Endodermal cell (in vitro differentiated cells): ENCODE measurements at regions not wholly inside any gene's neighbourhood (a gene's known extent, or its start where the extent isn't known, plus 50 kb on each side); places are given as distances from the start of the nearest gene placed in this dataset.
"Not testable (repeated sequence)": the region's sequence is repeated elsewhere in the genome, so short reads cannot be mapped to it uniquely, and the experiment has no call there.

ENCODE experiments used
- DNase-seq: peaks from one replicate; pipeline ENCODE4 v3.0.0-alpha.2; 2017
- H3K27ac ChIP-seq: 2 replicates; pipeline ENCODE4 v1.5.1; 2013; ENCODE audit warnings: mild to moderate bottlenecking, low read depth, low read length, moderate library complexity
- H3K27me3 ChIP-seq: 2 replicates; pipeline ENCODE4 v1.6.1; 2013; ENCODE audit warnings: mild to moderate bottlenecking, low read length, moderate library complexity; ENCODE audit not compliant: insufficient read depth, control insufficient read depth, poor library complexity, severe bottlenecking
- H3K36me3 ChIP-seq: 2 replicates; pipeline ENCODE4 v1.7.0; 2013; ENCODE audit warnings: mild to moderate bottlenecking, low read length, moderate library complexity; ENCODE audit not compliant: control insufficient read depth, insufficient read depth
- H3K4me1 ChIP-seq: one replicate; pipeline ENCODE4 v1.7.0; 2013; ENCODE audit warnings: low read length; ENCODE audit not compliant: control insufficient read depth, insufficient read depth
- H3K4me3 ChIP-seq: 2 replicates; pipeline ENCODE4 v1.5.1; 2013; ENCODE audit warnings: mild to moderate bottlenecking, low read length, moderate library complexity
- H3K9ac ChIP-seq: 2 replicates; pipeline ENCODE4 v1.6.1; 2013; ENCODE audit warnings: mild to moderate bottlenecking, low read length, moderate library complexity; ENCODE audit not compliant: poor library complexity, severe bottlenecking; ENCODE audit errors: extremely low read depth
- H3K9me3 ChIP-seq: 2 replicates; pipeline ENCODE4 v1.6.1; 2013; ENCODE audit warnings: mild to moderate bottlenecking, low read length, moderate library complexity; ENCODE audit not compliant: control insufficient read depth
- H3K27ac Mint-ChIP-seq: 2 replicates; pipeline ENCODE4 v1.8.0; 2020; ENCODE audit warnings: mixed read lengths
- H3K27me3 Mint-ChIP-seq: 2 replicates; pipeline ENCODE4 v1.8.0; 2021; ENCODE audit warnings: mild to moderate bottlenecking, mixed read lengths; ENCODE audit not compliant: insufficient read depth
- H3K36me3 Mint-ChIP-seq: 2 replicates; pipeline ENCODE4 v1.8.0; 2020; ENCODE audit warnings: low read depth, mixed read lengths
- H3K4me1 Mint-ChIP-seq: 2 replicates; pipeline ENCODE4 v1.8.0; 2020; ENCODE audit warnings: mixed read lengths
- H3K4me3 Mint-ChIP-seq: 2 replicates; pipeline ENCODE4 v1.8.0; 2020; ENCODE audit warnings: mild to moderate bottlenecking, moderate library complexity, mixed read lengths
- H3K9me3 Mint-ChIP-seq: 2 replicates; pipeline ENCODE4 v1.8.0; 2020; ENCODE audit warnings: mild to moderate bottlenecking, mixed read lengths
- WGBS, 2 experiments: methylation state at CpG; one replicate each; pipeline versions ENCODE4 v1.1.5 to v1.1.7; 2013; ENCODE audit warnings: missing lambda C conversion rate in 2 of 2, mixed read lengths in 1 of 2; ENCODE audit not compliant: insufficient coverage in 1 of 2, insufficient read length in 1 of 2; 5-methylcytosine and 5-hydroxymethylcytosine counted together
- TF ChIP-seq, protein P1 (sequence below): fragments of 200-600 bp; sonication (generic); conservative IDR thresholded peaks from 2 replicates; pipeline ENCODE4 v1.5.0; 2021; ENCODE audit warnings: antibody characterized with exemption, mild to moderate bottlenecking

DNA sequence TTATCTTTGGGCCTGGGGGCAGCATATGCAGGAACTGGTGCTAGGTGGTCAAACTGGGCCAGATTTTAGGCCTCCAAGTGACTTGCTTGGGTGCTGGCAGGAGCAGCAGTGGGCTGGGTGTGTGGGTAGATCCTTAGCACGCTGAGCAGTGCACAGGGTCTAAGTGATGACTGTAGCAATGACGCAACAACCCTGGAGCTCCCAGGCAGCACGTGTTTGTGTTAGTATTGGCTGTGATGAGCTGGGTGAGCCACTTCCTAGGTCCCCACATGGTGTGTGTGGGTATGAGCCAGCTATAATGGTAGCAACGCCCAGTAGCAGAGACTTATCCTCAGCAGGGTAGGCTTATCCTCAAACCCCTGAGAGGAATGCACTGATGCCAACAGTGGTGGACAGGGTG is 570.6 kb upstream of the ROBO1 start:
- WGBS, 2 experiments = 92 to 93% methylated on average over 2 to 4 of the region's 4 CpGs
- Mint-ChIP-seq H3K27me3 (no peaks in the 10 kb centered on the region), H3K4me3 (no peak overlapping the region), H3K36me3 (no peaks in the 10 kb centered on the region), H3K27ac (no peak overlapping the region), H3K4me1 (no peaks in the 10 kb centered on the region), H3K9me3 (no peaks in the 10 kb centered on the region)
- Histone ChIP-seq H3K4me3 (no peak overlapping the region), H3K36me3 (no peaks in the 10 kb centered on the region), H3K9ac (no peak overlapping the region), H3K27me3 (no peaks in the 10 kb centered on the region), H3K9me3 (no peaks in the 10 kb centered on the region), H3K4me1 (no peaks in the 10 kb centered on the region), H3K27ac (no peak overlapping the region)
- TF ChIP-seq, protein P1, sequence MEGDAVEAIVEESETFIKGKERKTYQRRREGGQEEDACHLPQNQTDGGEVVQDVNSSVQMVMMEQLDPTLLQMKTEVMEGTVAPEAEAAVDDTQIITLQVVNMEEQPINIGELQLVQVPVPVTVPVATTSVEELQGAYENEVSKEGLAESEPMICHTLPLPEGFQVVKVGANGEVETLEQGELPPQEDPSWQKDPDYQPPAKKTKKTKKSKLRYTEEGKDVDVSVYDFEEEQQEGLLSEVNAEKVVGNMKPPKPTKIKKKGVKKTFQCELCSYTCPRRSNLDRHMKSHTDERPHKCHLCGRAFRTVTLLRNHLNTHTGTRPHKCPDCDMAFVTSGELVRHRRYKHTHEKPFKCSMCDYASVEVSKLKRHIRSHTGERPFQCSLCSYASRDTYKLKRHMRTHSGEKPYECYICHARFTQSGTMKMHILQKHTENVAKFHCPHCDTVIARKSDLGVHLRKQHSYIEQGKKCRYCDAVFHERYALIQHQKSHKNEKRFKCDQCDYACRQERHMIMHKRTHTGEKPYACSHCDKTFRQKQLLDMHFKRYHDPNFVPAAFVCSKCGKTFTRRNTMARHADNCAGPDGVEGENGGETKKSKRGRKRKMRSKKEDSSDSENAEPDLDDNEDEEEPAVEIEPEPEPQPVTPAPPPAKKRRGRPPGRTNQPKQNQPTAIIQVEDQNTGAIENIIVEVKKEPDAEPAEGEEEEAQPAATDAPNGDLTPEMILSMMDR = no peak
- DNase-seq = no peak

DNA sequence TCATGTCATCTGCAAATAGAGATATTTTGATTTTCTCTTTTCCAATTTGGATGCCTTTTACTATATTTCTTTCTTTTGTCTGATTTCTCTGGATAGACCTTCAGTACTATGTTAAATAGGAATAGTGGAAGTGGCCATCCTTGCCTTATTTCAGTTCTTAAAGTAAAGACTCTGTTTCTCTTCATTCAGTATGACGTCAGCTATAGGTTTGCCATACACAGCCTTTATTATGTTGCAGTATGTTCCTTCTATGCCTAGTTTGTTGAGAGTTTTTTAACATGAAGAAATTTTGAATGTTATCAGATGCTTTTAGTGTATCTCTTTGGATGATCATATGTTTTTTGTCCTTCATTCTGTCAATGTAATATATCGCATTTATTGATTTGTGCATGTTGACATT is 566.7 kb upstream of the ROBO1 start:
- 87 to 100% methylated on average over 1 to 2 of the region's 2 CpGs for WGBS, 2 experiments
- Histone ChIP-seq H3K9me3 (no peaks in the 10 kb centered on the region), H3K27me3 (no peaks in the 10 kb centered on the region), H3K4me1 (no peaks in the 10 kb centered on the region), H3K4me3 (no peak overlapping the region), H3K27ac (no peak overlapping the region), H3K9ac (no peak overlapping the region), H3K36me3 (no peaks in the 10 kb centered on the region)
- Mint-ChIP-seq H3K9me3 (no peaks in the 10 kb centered on the region), H3K4me1 (no peaks in the 10 kb centered on the region), H3K4me3 (no peak overlapping the region), H3K27me3 (no peaks in the 10 kb centered on the region), H3K27ac (no peak overlapping the region), H3K36me3 (no peaks in the 10 kb centered on the region)
- TF ChIP-seq, protein P1 = no peak
- DNase-seq = no peak

DNA sequence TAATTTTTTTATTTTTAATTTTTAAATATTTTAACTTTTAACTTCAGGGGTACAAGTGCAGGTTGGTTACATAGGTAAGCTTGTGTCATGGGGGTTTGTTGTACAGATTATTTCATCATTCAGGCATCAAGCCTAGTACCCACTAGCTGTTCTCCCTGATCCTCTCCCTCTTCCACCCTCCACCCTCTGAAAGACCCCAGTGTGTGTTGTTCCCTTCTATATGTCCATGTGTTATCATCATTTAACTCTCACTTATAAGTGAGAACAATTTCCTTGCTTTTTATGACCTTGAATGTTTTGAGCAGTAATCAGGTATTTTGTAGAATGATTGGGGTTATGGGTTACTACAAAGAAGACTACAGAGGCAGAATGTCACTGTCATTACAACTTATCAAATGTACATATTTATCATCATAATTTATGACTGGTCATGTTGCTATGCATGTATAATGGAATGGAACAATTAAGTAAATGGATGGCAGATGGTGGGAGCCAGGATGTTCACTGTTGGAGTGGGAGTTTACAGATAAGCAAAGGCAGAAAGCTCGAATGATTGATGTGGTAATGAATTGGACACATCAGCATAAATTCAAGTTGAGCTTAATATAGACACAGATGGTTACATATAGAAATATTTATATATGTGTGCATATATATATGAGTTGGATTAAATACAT is 563.8 kb upstream of the ROBO1 start:
- Mint-ChIP-seq H3K27ac (no peak overlapping the region), H3K36me3 (no peaks in the 10 kb centered on the region), H3K27me3 (no peaks in the 10 kb centered on the region), H3K4me1 (no peaks in the 10 kb centered on the region), H3K9me3 (no peaks in the 10 kb centered on the region), H3K4me3 (no peak overlapping the region)
- H3K4me3 ChIP-seq = no peak overlapping the region
- no peak for DNase-seq
- H3K9me3 ChIP-seq = no peaks in the 10 kb centered on the region
- no peaks in the 10 kb centered on the region for H3K36me3 ChIP-seq
- TF ChIP-seq, protein P1 = no peak
- H3K9ac ChIP-seq = no peak overlapping the region
- no peaks in the 10 kb centered on the region for H3K27me3 ChIP-seq
- no peak overlapping the region for H3K27ac ChIP-seq
- H3K4me1 ChIP-seq = no peaks in the 10 kb centered on the region
- WGBS, 2 experiments = 100% methylated on average over 1 of the region's 1 CpG; no CpG with 5 or more reads in 1 of the 2 experiments

DNA sequence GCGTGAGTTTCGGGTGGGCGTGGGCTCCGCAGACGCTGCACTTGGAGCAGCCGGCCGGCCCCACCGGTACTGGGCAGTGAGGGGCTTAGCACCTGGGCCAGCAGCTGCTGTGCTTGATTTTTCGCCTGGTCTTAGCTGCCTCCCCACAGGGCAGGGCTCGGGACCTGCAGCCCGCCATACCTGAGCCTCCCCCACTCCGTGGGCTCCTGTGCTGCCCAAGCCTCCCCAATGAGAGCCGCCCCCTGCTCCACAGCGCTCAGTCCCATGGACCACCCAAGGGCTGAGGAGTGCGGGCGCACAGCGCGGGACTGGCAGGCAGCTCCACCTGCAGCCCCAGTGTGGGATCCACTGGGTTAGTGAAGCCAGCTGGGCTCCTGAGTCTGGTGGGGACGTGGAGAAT is 546.7 kb upstream of the ROBO1 start:
- H3K9me3 ChIP-seq, H3K36me3 ChIP-seq, H3K27me3 Mint-ChIP-seq, H3K4me1 ChIP-seq, H3K4me3 Mint-ChIP-seq, H3K9ac ChIP-seq, H3K4me3 ChIP-seq, H3K36me3 Mint-ChIP-seq, H3K27ac ChIP-seq, DNase-seq, H3K9me3 Mint-ChIP-seq, H3K4me1 Mint-ChIP-seq, H3K27me3 ChIP-seq, H3K27ac Mint-ChIP-seq: not testable (repeated sequence)
- WGBS, 2 experiments = 92% methylated on average over 11 to 18 of the region's 19 CpGs
